Adipocyte (in vitro differentiated cells): ENCODE measurements at regions not wholly inside any gene's neighbourhood (a gene's known extent, or its start where the extent isn't known, plus 50 kb on each side); places are given as distances from the start of the nearest gene placed in this dataset.

ENCODE experiments used
- DNase-seq: peaks from one replicate; pipeline ENCODE4 v3.0.0-alpha.2; 2015; ENCODE audit warnings: low read depth
- H3K27me3 ChIP-seq: replicated peaks from 2 replicates; pipeline ENCODE4 v1.7.0; 2013; ENCODE audit warnings: mild to moderate bottlenecking, low read length, moderate library complexity; ENCODE audit not compliant: control insufficient read depth, insufficient read depth
- H3K36me3 ChIP-seq: 2 replicates; pipeline ENCODE4 v1.7.0; 2013; ENCODE audit warnings: low read length, mild to moderate bottlenecking, moderate library complexity; ENCODE audit not compliant: control insufficient read depth, insufficient read depth, severe bottlenecking
- H3K4me1 ChIP-seq: 2 replicates; pipeline ENCODE4 v1.7.0; 2013; ENCODE audit warnings: mild to moderate bottlenecking, low read length, moderate library complexity; ENCODE audit not compliant: control insufficient read depth, insufficient read depth
- H3K4me3 ChIP-seq: 2 replicates; pipeline ENCODE4 v1.7.0; 2013; ENCODE audit warnings: mild to moderate bottlenecking, low read length, moderate library complexity
- H3K9ac ChIP-seq: 2 replicates; pipeline ENCODE4 v1.7.0; 2013; ENCODE audit warnings: mild to moderate bottlenecking, low read length, moderate library complexity
- H3K9me3 ChIP-seq: 2 replicates; pipeline ENCODE4 v1.7.0; 2013; ENCODE audit warnings: mild to moderate bottlenecking, low read length, moderate library complexity; ENCODE audit not compliant: control insufficient read depth

DNA sequence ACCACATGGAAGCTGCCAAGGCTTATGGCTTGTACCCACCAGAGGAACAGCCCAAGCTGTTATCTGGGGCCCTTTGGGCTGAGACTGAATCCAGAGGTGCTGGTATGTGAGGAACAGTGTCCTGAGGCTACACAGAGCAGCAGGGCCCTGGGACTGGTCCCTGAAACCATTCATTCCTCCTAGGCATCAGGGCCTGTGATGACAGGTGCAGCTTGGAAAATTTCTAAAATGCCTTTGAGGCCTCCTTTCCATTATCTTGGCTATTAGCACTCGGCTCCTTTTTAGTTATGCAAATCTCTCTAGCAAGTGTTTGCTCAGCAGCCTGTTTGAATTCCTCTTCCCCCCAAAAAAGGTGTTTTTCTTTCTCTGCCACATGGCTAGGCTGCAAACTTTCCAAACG, 1151.7 kb upstream of the LRRN3 start:
- Histone ChIP-seq H3K9me3 (peaks cover 7% of the 10 kb centered on the region), H3K27me3 (no peaks in the 10 kb centered on the region), H3K4me1 (no peaks in the 10 kb centered on the region), H3K36me3 (no peaks in the 10 kb centered on the region), H3K9ac (no peak overlapping the region), H3K4me3 (no peak overlapping the region)
- DNase-seq: no peak

DNA sequence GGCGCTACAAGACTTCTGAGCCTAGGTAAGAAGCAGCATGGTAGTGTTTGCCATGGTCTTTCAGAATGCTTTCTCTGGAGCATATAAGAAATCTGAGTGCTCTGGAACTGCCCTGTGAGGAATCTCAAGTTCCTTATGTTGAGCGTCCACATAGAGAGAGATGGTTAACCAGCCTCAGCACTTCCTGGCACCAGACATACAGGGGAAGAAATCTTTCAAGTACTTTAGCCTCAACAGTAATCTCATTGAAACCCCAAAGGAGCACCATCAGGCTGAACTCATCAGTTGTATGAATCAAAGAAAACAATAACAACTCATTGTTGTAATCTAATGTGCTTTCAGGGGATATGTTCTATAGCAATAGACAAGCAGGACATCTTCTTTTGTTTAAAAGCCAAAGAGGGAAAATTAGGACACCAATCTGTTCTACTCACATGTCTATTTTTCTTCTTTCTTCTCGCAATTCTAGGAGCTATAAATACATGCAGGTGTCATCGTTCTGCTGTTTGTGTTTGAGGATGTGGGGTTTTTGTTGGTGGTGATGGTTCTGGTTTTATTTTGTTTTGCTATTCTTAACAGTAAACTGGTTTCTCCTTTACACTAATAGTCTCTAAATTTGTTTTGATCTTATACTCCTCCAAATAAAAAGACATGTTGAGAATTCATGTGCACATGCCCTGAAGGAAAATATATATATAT, 1145.0 kb upstream of the LRRN3 start:
- H3K9ac ChIP-seq: no peak overlapping the region
- no peak for DNase-seq
- H3K4me3 ChIP-seq: no peak overlapping the region
- no peaks in the 10 kb centered on the region for H3K9me3 ChIP-seq
- H3K36me3 ChIP-seq: no peaks in the 10 kb centered on the region
- no peaks in the 10 kb centered on the region for H3K27me3 ChIP-seq
- H3K4me1 ChIP-seq: no peaks in the 10 kb centered on the region

DNA sequence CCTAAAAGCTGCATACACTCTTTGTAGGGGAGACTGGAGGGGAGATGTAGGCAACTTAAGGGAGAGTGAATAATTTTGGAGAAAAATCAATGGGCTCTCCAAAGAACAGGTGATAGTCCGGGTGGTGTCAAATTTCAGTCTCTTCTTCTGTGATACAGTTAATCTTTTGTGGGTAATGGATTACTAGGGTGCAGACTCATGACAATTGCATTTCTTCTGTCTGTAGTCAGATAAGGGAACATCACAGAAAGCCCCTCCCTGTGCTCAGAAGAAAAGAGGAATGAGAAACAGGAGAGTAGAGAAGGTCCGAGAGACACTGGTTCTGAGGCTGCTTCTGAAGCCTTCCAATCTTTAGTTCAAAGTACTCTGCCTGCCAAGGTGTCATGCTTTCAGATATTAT, 1140.7 kb upstream of the LRRN3 start:
- Histone ChIP-seq H3K27me3 (no peaks in the 10 kb centered on the region), H3K4me3 (no peak overlapping the region), H3K9ac (no peak overlapping the region), H3K9me3 (no peaks in the 10 kb centered on the region), H3K4me1 (no peaks in the 10 kb centered on the region), H3K36me3 (no peaks in the 10 kb centered on the region)
- no peak for DNase-seq

DNA sequence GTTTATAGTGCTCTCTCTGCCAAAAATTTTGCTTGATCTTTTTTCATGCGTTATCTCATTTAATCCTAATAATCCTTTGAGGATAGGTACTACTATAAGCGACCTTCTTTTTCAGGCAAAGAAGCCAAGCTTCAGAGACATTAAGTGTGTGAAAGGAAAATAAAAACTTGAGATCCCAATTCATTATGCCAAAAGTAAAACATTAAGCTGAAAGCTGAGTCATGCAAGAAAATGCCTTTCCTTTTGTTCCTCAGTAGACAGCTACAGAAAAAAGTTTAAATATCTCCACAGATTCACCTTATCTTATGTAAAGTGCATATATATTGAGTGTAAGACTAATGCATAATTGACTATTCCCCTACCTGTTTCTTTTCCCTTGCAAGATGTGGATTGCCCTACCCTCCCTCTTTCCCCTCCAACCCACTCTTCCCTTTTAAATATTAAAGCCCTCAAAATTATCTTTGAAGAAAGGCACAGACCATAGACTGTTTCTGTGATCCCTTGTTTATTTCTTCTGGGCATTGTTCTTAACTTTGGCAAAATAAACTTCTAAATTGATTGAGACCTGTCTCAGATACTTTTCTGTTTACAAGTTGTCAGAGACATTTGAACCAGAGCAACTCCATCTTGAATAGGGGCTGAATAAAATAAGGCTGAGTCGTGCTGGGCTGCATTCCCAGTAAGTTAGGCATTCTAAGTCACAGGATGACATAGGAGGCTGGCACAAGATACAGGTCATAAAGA, 1139.9 kb upstream of the LRRN3 start:
- no peak for DNase-seq
- no peak overlapping the region for H3K9ac ChIP-seq
- no peaks in the 10 kb centered on the region for H3K27me3 ChIP-seq
- no peak overlapping the region for H3K4me3 ChIP-seq
- H3K4me1 ChIP-seq: no peaks in the 10 kb centered on the region
- H3K36me3 ChIP-seq: no peaks in the 10 kb centered on the region
- no peaks in the 10 kb centered on the region for H3K9me3 ChIP-seq

DNA sequence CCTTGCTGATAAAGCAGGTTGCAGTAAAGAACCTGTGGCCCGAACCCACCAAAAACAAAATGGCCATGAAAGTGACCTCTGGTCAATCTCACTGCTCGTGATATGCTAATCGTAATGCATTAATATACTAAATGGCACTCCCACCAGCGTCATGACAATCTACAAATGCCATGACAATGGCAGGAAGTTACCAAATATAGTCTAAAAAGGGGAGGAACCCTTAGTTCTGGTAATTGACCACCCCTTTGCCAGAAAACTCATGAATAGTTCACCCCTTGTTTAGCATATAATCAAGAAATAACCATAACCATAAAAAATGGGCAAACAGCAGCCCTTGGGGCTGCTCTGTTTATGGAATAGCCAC, 1139.4 kb upstream of the LRRN3 start:
- Histone ChIP-seq H3K4me3 (no peak overlapping the region), H3K27me3 (no peaks in the 10 kb centered on the region), H3K4me1 (no peaks in the 10 kb centered on the region), H3K9ac (no peak overlapping the region), H3K36me3 (no peaks in the 10 kb centered on the region), H3K9me3 (no peaks in the 10 kb centered on the region)
- no peak for DNase-seq

DNA sequence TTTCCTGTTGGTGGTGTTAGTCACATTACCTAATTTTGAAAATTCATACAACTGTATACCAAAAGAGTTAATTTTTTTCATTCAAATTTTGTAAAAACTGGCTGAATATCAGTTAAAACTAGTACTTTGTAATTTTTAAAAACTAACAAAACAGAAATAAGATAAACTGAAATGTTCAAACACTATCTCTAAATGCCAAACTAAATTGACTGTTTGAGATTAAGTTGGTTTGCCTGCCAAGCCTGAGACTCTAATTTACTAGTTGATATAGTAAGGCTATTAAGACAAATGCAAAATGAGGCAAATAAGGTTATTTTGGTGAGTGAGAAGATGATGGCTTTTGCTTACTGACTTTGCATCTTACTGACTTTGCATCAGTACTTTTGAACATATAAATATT, 1134.9 kb upstream of the LRRN3 start:
- DNase-seq: no peak
- Histone ChIP-seq H3K4me1 (no peaks in the 10 kb centered on the region), H3K9ac (no peak overlapping the region), H3K9me3 (no peaks in the 10 kb centered on the region), H3K27me3 (no peaks in the 10 kb centered on the region), H3K36me3 (no peaks in the 10 kb centered on the region), H3K4me3 (no peak overlapping the region)

DNA sequence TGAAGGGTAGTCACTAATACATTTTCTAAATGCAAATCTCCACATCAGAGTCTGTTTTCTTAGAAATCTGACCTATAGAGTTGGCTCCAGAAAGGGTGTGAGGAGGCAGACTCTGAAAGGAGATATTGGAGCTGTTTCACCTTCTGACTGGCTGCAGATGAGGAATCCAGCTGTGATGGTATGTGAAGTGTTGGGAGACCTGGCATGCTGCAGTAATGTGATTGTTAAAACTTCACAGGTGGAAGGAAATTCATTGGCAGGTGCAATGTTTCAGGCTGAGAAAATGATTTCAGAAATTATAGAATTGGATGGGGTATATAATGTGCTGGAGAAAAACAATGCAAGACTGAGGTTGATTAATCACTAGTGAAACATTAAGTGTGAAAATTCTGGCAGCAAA, 1134.0 kb upstream of the LRRN3 start:
- H3K27me3 ChIP-seq: no peaks in the 10 kb centered on the region
- H3K4me3 ChIP-seq: no peak overlapping the region

DNA sequence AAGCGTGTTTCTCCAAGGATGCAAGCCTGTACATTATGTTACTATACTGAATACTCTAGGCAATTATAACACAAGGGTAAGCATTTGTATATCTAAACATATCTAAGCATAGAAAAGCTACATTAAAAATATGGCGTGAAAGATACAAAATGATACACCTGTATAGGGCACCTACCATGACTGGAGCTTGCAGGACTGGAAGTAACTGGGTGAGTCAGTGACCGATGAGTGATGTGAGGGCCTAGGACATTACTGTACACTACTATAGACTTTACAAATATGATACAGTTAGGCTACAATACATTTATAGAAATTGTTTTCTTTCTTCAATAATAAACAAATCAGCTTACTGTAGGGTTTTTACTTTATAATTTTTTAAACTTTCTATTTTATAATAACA, 1127.2 kb upstream of the LRRN3 start:
- no peak for DNase-seq
- Histone ChIP-seq H3K27me3 (no peaks in the 10 kb centered on the region), H3K36me3 (no peaks in the 10 kb centered on the region), H3K4me3 (no peak overlapping the region), H3K4me1 (no peaks in the 10 kb centered on the region), H3K9me3 (peaks cover 2% of the 10 kb centered on the region), H3K9ac (no peak overlapping the region)

More for the DNA sequence above, 1134.0 kb upstream of the LRRN3 start:
- no peak for DNase-seq
- Histone ChIP-seq H3K4me1 (no peaks in the 10 kb centered on the region), H3K9me3 (no peaks in the 10 kb centered on the region), H3K9ac (no peak overlapping the region), H3K36me3 (no peaks in the 10 kb centered on the region)

DNA sequence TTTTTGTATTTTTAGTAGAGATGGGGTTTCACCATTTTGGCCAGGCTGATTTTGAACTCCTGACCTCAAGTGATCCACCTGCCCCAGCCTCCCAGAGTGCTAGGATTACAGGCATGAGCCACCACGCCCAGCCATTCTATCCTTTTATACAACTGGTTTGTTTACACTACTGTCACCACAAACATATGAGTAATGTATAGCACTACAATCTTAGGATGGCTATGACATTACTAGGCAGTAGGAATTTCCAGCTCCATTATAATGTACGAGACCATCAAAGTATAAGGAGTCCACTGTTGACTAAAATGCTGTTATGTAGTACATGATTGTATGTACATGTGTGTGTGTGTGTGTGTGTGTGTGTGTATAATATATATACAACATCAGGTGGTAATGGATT, 1126.1 kb upstream of the LRRN3 start:
- no peaks in the 10 kb centered on the region for H3K27me3 ChIP-seq
- H3K4me1 ChIP-seq: no peaks in the 10 kb centered on the region
- no peak overlapping the region for H3K4me3 ChIP-seq
- H3K9me3 ChIP-seq: peaks cover 4% of the 10 kb centered on the region
- H3K36me3 ChIP-seq: no peaks in the 10 kb centered on the region
- no peak for DNase-seq
- no peak overlapping the region for H3K9ac ChIP-seq

DNA sequence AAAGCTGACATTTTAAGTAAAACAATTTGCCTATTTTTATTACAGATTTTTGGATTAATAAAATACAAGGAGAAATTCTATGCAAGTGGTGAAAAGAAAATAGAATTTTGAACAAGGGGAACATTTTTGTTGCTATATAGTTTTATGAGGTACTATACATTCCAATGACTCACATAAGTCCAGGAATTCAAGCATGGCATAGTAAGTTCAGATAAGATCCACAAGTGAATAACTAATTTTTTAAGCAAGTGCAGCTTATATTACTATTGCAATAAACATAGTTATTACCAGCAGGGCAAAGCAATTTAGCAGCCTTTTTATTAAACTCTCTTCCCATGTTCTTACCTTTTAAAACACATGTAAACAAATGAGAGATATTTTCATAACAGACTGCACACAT, 1123.5 kb upstream of the LRRN3 start:
- no peak overlapping the region for H3K9ac ChIP-seq
- no peaks in the 10 kb centered on the region for H3K36me3 ChIP-seq
- peaks cover 6% of the 10 kb centered on the region for H3K9me3 ChIP-seq
- no peak for DNase-seq
- H3K4me1 ChIP-seq: no peaks in the 10 kb centered on the region
- H3K27me3 ChIP-seq: no peaks in the 10 kb centered on the region
- no peak overlapping the region for H3K4me3 ChIP-seq

DNA sequence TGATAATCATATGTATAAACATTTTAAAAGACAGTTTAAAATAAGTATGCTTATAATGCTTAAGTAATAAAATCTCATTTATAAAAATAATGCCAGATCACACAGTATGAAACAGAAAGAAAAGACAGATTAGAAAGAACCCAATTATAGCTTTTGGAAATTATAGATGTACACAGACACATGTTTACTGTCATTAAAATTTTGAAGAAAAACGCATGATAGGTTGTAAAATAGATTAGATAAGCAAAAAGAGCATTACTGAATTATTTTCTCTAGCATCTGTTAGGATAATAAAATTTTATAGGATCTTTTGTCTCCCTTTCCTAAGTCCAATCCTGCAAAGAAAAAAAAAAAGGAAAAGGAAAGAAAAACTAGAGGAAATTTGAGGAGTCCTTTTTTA, 1107.3 kb upstream of the LRRN3 start:
- no peaks in the 10 kb centered on the region for H3K36me3 ChIP-seq
- no peaks in the 10 kb centered on the region for H3K4me1 ChIP-seq
- no peak for DNase-seq
- no peaks in the 10 kb centered on the region for H3K9me3 ChIP-seq
- H3K9ac ChIP-seq: no peak overlapping the region
- H3K27me3 ChIP-seq: no peaks in the 10 kb centered on the region
- no peak overlapping the region for H3K4me3 ChIP-seq

DNA sequence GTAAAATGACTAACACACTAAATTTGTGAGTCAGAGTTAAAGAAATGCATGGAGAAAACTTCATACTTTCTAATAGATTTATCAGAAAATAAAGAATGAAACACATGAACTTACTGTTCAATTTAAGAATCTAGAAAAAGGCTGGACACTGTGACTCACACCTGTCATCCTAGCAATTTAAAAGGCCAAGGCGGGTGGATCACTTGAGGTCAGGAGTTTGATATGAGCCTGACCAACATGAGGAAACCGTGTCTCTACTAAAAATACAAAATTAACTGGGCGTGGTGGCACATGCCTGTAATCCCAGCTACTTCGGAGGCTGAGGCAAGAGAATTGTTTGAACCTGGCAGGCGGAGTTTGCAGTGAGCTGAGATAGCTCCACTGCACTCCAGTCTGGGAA, 1106.2 kb upstream of the LRRN3 start:
- no peaks in the 10 kb centered on the region for H3K27me3 ChIP-seq
- H3K4me1 ChIP-seq: no peaks in the 10 kb centered on the region
- no peak overlapping the region for H3K4me3 ChIP-seq
- no peak overlapping the region for H3K9ac ChIP-seq
- no peaks in the 10 kb centered on the region for H3K36me3 ChIP-seq
- no peaks in the 10 kb centered on the region for H3K9me3 ChIP-seq
- DNase-seq: no peak
